HepG2 (cell line): ENCODE measurements at regions not wholly inside any gene's neighbourhood (a gene's known extent, or its start where the extent isn't known, plus 50 kb on each side); places are given as distances from the start of the nearest gene placed in this dataset.

ENCODE experiments used
- CAMTA2 ChIP-seq: sonication (generic); formaldehyde crosslinking; IDR thresholded peaks from 2 replicates; pipeline ENCODE4 v1.4.0; 2020; ENCODE audit warnings: mild to moderate bottlenecking, missing genetic modification reagents, borderline replicate concordance
- CREM ChIP-seq, 2 experiments: sonication (generic) in 1 of 2; formaldehyde crosslinking in 1 of 2; IDR thresholded peaks; 2 replicates each; pipeline versions ENCODE4 v1.4.0 to v1.6.1; 2016 to 2020; ENCODE audit warnings: antibody characterized with exemption in 1 of 2, mild to moderate bottlenecking in 1 of 2, missing genetic modification reagents in 1 of 2
- E2F2 ChIP-seq: sonication (generic); formaldehyde crosslinking; IDR thresholded peaks from 2 replicates; pipeline ENCODE4 v1.4.0; 2020; ENCODE audit warnings: missing genetic modification reagents, borderline replicate concordance
- ERF ChIP-seq: IDR thresholded peaks from 2 replicates; pipeline ENCODE4 v1.6.1; 2018; ENCODE audit warnings: missing biosample characterization, missing genetic modification reagents
- FOXM1 ChIP-seq: sonication (generic); formaldehyde crosslinking; IDR thresholded peaks from 2 replicates; pipeline ENCODE4 v1.5.0; 2020; ENCODE audit warnings: missing genetic modification reagents
- FOXP1 ChIP-seq, 2 experiments: fragments of 450-650 bp in 1 of 2; IDR thresholded peaks; 2 replicates each; pipeline ENCODE4 v1.6.1; 2017 to 2018; ENCODE audit warnings: antibody characterized with exemption in 1 of 2
- GTF2F1 ChIP-seq: fragments of 150-350 bp; IDR thresholded peaks from 2 replicates; pipeline ENCODE4 v1.6.1; 2014; ENCODE audit warnings: low read length
- HDAC2 ChIP-seq: sonication (generic); formaldehyde crosslinking; IDR thresholded peaks from 2 replicates; pipeline ENCODE4 v1.4.0; 2020; ENCODE audit warnings: missing genetic modification reagents
- HDAC6 ChIP-seq: fragments of 200-600 bp; sonication (generic); IDR thresholded peaks from 2 replicates; pipeline ENCODE4 v1.7.0; 2017; ENCODE audit warnings: mild to moderate bottlenecking, antibody characterized with exemption, low read length, low read depth
- HINFP ChIP-seq: sonication (generic); formaldehyde crosslinking; IDR thresholded peaks from 2 replicates; pipeline ENCODE4 v1.4.0; 2020; ENCODE audit warnings: low read depth, mild to moderate bottlenecking, missing genetic modification reagents
- KDM6A ChIP-seq: IDR thresholded peaks from 2 replicates; pipeline ENCODE4 v1.6.1; 2016; ENCODE audit warnings: low read depth
- NFIC ChIP-seq: IDR thresholded peaks from 2 replicates; pipeline ENCODE4 v1.6.1; 2012; ENCODE audit warnings: mild to moderate bottlenecking, low read length, inconsistent platforms
- ONECUT2 ChIP-seq: sonication (generic); formaldehyde crosslinking; IDR thresholded peaks from 2 replicates; pipeline ENCODE4 v1.4.0; 2020; ENCODE audit warnings: missing genetic modification reagents
- PITX1 ChIP-seq: sonication (generic); formaldehyde crosslinking; IDR thresholded peaks from 2 replicates; pipeline ENCODE4 v1.5.1; 2020; ENCODE audit warnings: mild to moderate bottlenecking, missing genetic modification reagents
- SKIL ChIP-seq: sonication (generic); formaldehyde crosslinking; IDR thresholded peaks from 2 replicates; pipeline ENCODE4 v1.8.0; 2022; ENCODE audit warnings: missing genetic modification reagents, mild to moderate bottlenecking, moderate library complexity, borderline replicate concordance
- SOX13 ChIP-seq, 3 experiments: fragments of 450-650 bp in 1 of 3; sonication (generic) in 1 of 3; formaldehyde crosslinking in 1 of 3; IDR thresholded peaks in 2 of 3; conservative IDR thresholded peaks in 1 of 3; 2 replicates each; pipeline versions ENCODE4 v1.5.0 to v1.6.1; 2016 to 2020; ENCODE audit warnings: antibody characterized with exemption in 1 of 3, mild to moderate bottlenecking in 1 of 3, missing compliant biosample characterization in 1 of 3, missing genetic modification reagents in 1 of 3, moderate library complexity in 1 of 3
- TOE1 ChIP-seq: sonication (generic); formaldehyde crosslinking; IDR thresholded peaks from 2 replicates; pipeline ENCODE4 v1.4.0; 2020; ENCODE audit warnings: mild to moderate bottlenecking, missing genetic modification reagents
- XRCC5 ChIP-seq: fragments of 200-400 bp; formaldehyde crosslinking; optimal IDR thresholded peaks from 2 replicates; pipeline ENCODE3; 2017; ENCODE audit warnings: mild to moderate bottlenecking, low read length
- ZFP82 ChIP-seq: sonication (generic); formaldehyde crosslinking; IDR thresholded peaks from 2 replicates; pipeline ENCODE4 v1.5.1; 2020; ENCODE audit warnings: mild to moderate bottlenecking, missing genetic modification reagents, borderline replicate concordance
- ZNF205 ChIP-seq: IDR thresholded peaks from 2 replicates; pipeline ENCODE4 v1.6.1; 2018; ENCODE audit warnings: missing biosample characterization, missing genetic modification reagents
- ZNF274 ChIP-seq: sonication (generic); formaldehyde crosslinking; IDR thresholded peaks from 2 replicates; pipeline ENCODE4 v1.5.1; 2020; ENCODE audit warnings: mild to moderate bottlenecking, missing genetic modification reagents
- ZNF281 ChIP-seq: sonication (generic); formaldehyde crosslinking; IDR thresholded peaks from 2 replicates; pipeline ENCODE4 v1.4.0; 2020; ENCODE audit warnings: missing genetic modification reagents, borderline replicate concordance
- ZNF605 ChIP-seq: sonication (generic); formaldehyde crosslinking; IDR thresholded peaks from 2 replicates; pipeline ENCODE4 v1.8.0; 2022; ENCODE audit warnings: mild to moderate bottlenecking, missing genetic modification reagents
- ZNF713 ChIP-seq: sonication (generic); formaldehyde crosslinking; IDR thresholded peaks from 2 replicates; pipeline ENCODE4 v1.4.0; 2020; ENCODE audit warnings: mild to moderate bottlenecking, missing genetic modification reagents
- ZNF839 ChIP-seq: sonication (generic); formaldehyde crosslinking; IDR thresholded peaks from 2 replicates; pipeline ENCODE4 v1.4.0; 2020; ENCODE audit warnings: missing genetic modification reagents, mild to moderate bottlenecking, borderline replicate concordance

DNA sequence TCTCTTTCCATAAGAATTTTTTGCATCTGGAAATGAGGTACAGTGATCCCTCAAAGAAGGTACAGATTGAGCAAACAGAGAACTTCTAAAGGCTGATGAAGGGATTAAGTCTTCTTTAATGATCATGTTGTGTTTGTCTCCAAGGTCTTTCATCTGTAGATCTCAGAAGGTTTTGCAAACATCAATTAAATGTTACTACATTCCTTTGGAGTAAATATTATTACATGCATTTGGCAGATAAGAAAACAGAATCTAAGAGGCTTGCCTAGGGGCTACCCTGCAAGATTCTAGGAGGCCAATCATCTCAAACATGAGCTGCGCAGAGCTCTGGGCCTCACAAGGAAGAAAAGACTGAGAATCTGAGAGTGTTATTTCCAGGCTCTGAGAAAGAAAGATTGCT is 70.9 kb upstream of the LPP start (continued):
- TF ChIP-seq FOXP1 (IDR thresholded peaks at IDR 0.05) (no peak), FOXP1 (CRISPR knock-in tag; IDR thresholded peaks at IDR 0.05) (peak; percentile 44; the same call in 1 of the 2 replicates), GTF2F1 (no peak), KDM6A (CRISPR knock-in tag) (no peak), ZNF281 (CRISPR knock-in tag) (no peak), XRCC5 (no peak), PITX1 (CRISPR knock-in tag) (peak; percentile 25; the same call in 1 of the 2 replicates), NFIC (peak; percentile 66), HDAC6 (no peak), ONECUT2 (CRISPR knock-in tag) (no peak), SKIL (CRISPR knock-in tag) (no peak), ZNF839 (CRISPR knock-in tag) (no peak), E2F2 (CRISPR knock-in tag) (no peak), ZFP82 (no peak), ZNF605 (no peak), ZNF274 (no peak), CREM (IDR thresholded peaks at IDR 0.05) (peak; percentile 82; the same call in 1 of the 2 replicates), CREM (CRISPR knock-in tag; IDR thresholded peaks at IDR 0.05) (no peak), FOXM1 (CRISPR knock-in tag) (no peak), SOX13 (IDR thresholded peaks at IDR 0.05) (no peak), SOX13 (CRISPR knock-in tag; conservative IDR thresholded peaks at IDR 0.05 in 1 of 2, IDR thresholded peaks at IDR 0.05 in 1 of 2) (peak in 1 of 2 experiments; percentile 71; a peak in 2 of 4 replicates), CAMTA2 (CRISPR knock-in tag) (no peak), ERF (CRISPR knock-in tag) (no peak), HINFP (no peak), TOE1 (CRISPR knock-in tag) (no peak), HDAC2 (CRISPR knock-in tag) (peak; percentile 31; the same call in 1 of the 2 replicates), ZNF713 (no peak), ZNF205 (no peak)
